Chondrocyte (in vitro differentiated cells): ENCODE measurements at regions not wholly inside any gene's neighbourhood (a gene's known extent, or its start where the extent isn't known, plus 50 kb on each side); places are given as distances from the start of the nearest gene placed in this dataset.

Source experiments
- DNase-seq: peaks from one replicate; pipeline ENCODE4 v3.0.0; 2021; ENCODE audit warnings: mixed read lengths, low spot score
- H3K27ac Mint-ChIP-seq: one replicate; pipeline ENCODE4 v1.8.0; 2021; ENCODE audit warnings: mild to moderate bottlenecking, moderate library complexity, mixed read lengths; ENCODE audit not compliant: unreplicated experiment
- H3K27me3 Mint-ChIP-seq: 2 replicates; pipeline ENCODE4 v1.8.0; 2021; ENCODE audit warnings: low read depth, mixed read lengths
- H3K36me3 Mint-ChIP-seq: 2 replicates; pipeline ENCODE4 v1.8.0; 2021; ENCODE audit warnings: low read depth, mixed read lengths
- H3K4me1 Mint-ChIP-seq: 2 replicates; pipeline ENCODE4 v1.8.0; 2021; ENCODE audit warnings: low read depth, mild to moderate bottlenecking, mixed read lengths
- H3K4me3 Mint-ChIP-seq: one replicate; pipeline ENCODE4 v1.8.0; 2021; ENCODE audit warnings: mild to moderate bottlenecking, moderate library complexity, mixed read lengths; ENCODE audit not compliant: unreplicated experiment
- H3K9me3 Mint-ChIP-seq: 2 replicates; pipeline ENCODE4 v1.8.0; 2021; ENCODE audit warnings: low read depth, mixed read lengths
- CTCF ChIP-seq: fragments of 200-600 bp; sonication (generic); IDR thresholded peaks from 2 replicates; pipeline ENCODE4 v1.5.0; 2021; ENCODE audit warnings: antibody characterized with exemption, mild to moderate bottlenecking, moderate library complexity

GRCh38 chr6:153927867-153928266, 111.2 kb upstream of the OPRM1 start:
- Mint-ChIP-seq H3K36me3 (no peaks in the 10 kb centered on the region), H3K4me3 (no peak overlapping the region), H3K4me1 (no peaks in the 10 kb centered on the region), H3K27me3 (peaks cover 2% of the 10 kb centered on the region), H3K9me3 (no peaks in the 10 kb centered on the region), H3K27ac (no peak overlapping the region)
- no peak for DNase-seq
- TF ChIP-seq CTCF, result no peak

GRCh38 chr6:153898360-153899059, 140.5 kb upstream of the OPRM1 start:
- Mint-ChIP-seq H3K27me3 (peaks cover 4% of the 10 kb centered on the region), H3K4me1 (no peaks in the 10 kb centered on the region), H3K4me3 (no peak overlapping the region), H3K27ac (no peak overlapping the region), H3K9me3 (peaks cover 9% of the 10 kb centered on the region), H3K36me3 (no peaks in the 10 kb centered on the region)
- no peak for TF ChIP-seq CTCF
- DNase-seq, result no peak

- no peaks in the 10 kb centered on the region for H3K36me3 Mint-ChIP-seq
- TF ChIP-seq CTCF, result no peak
- no peaks in the 10 kb centered on the region for H3K4me1 Mint-ChIP-seq
- H3K27me3 Mint-ChIP-seq, result peaks cover 6% of the 10 kb centered on the region
- H3K9me3 Mint-ChIP-seq, result peaks cover 10% of the 10 kb centered on the region
- no peak overlapping the region for H3K4me3 Mint-ChIP-seq
- no peak overlapping the region for H3K27ac Mint-ChIP-seq
- no peak for DNase-seq
Measured at GRCh38 chr6:153882411-153882810, 156.6 kb upstream of the OPRM1 start.

- Mint-ChIP-seq H3K36me3 (no peaks in the 10 kb centered on the region), H3K27ac (no peak overlapping the region), H3K9me3 (peaks cover 11% of the 10 kb centered on the region), H3K4me1 (no peaks in the 10 kb centered on the region), H3K4me3 (no peak overlapping the region), H3K27me3 (no peaks in the 10 kb centered on the region)
- DNase-seq, result no peak
- no peak for TF ChIP-seq CTCF
Measured at GRCh38 chr6:153873541-153873940, 165.5 kb upstream of the OPRM1 start.

GRCh38 chr6:153872946-153873345, 166.1 kb upstream of the OPRM1 start:
- H3K4me3 Mint-ChIP-seq, result no peak overlapping the region
- no peaks in the 10 kb centered on the region for H3K4me1 Mint-ChIP-seq
- no peaks in the 10 kb centered on the region for H3K36me3 Mint-ChIP-seq
- peaks cover 2% of the 10 kb centered on the region for H3K27me3 Mint-ChIP-seq
- H3K27ac Mint-ChIP-seq, result no peak overlapping the region
- TF ChIP-seq CTCF, result no peak
- peaks cover 8% of the 10 kb centered on the region for H3K9me3 Mint-ChIP-seq
- DNase-seq, result no peak
